GM23338 (cell line): ENCODE measurements at regions not wholly inside any gene's neighbourhood (a gene's known extent, or its start where the extent isn't known, plus 50 kb on each side); places are given as distances from the start of the nearest gene placed in this dataset.

Source experiments
- ATAC-seq: fragments of 200-7000 bp; cut with Tn5 transposase; 3 replicates; pipeline ENCODE4 v1.9.1; 2020
- DNase-seq: peaks from one replicate; pipeline ENCODE4 v3.0.0-alpha.2; 2015; ENCODE audit warnings: low spot score
- H2AFZ ChIP-seq: fragments of 200-600 bp; sonication (generic); 2 replicates; pipeline ENCODE4 v1.8.0; 2016; ENCODE audit warnings: antibody characterized with exemption, mild to moderate bottlenecking, moderate library complexity
- H3F3A ChIP-seq: fragments of 200-600 bp; sonication (generic); replicated peaks from 2 replicates; pipeline ENCODE4 v1.8.0; 2017; ENCODE audit warnings: antibody characterized with exemption, mixed run types, low read depth
- H3K27ac ChIP-seq: fragments of 200-600 bp; sonication (generic); 2 replicates; pipeline ENCODE4 v1.6.1; 2016; ENCODE audit warnings: low read depth
- H3K27me3 ChIP-seq: fragments of 200-600 bp; sonication (generic); 2 replicates; pipeline ENCODE4 v1.8.0; 2016; ENCODE audit warnings: mild to moderate bottlenecking, mixed run types, moderate library complexity; ENCODE audit not compliant: insufficient read depth
- H3K36me3 ChIP-seq: fragments of 200-600 bp; sonication (generic); 2 replicates; pipeline ENCODE4 v1.8.0; 2016; ENCODE audit warnings: mild to moderate bottlenecking; ENCODE audit not compliant: insufficient read depth
- H3K4me1 ChIP-seq: fragments of 200-600 bp; sonication (generic); 2 replicates; pipeline ENCODE4 v1.8.0; 2016; ENCODE audit warnings: mild to moderate bottlenecking, moderate library complexity; ENCODE audit not compliant: insufficient read depth
- H3K4me2 ChIP-seq: fragments of 200-600 bp; sonication (generic); 2 replicates; pipeline ENCODE4 v1.7.1; 2017; ENCODE audit warnings: mixed run types
- H3K4me3 ChIP-seq: fragments of 200-600 bp; sonication (generic); 2 replicates; pipeline ENCODE4 v1.6.1; 2016; ENCODE audit warnings: mixed run types
- H3K79me2 ChIP-seq: fragments of 200-600 bp; sonication (generic); replicated peaks from 2 replicates; pipeline ENCODE4 v1.8.0; 2017; ENCODE audit warnings: mild to moderate bottlenecking; ENCODE audit not compliant: insufficient read depth
- H3K9me2 ChIP-seq: fragments of 200-600 bp; sonication (generic); 2 replicates; pipeline ENCODE4 v1.8.0; 2017; ENCODE audit not compliant: insufficient read depth
- H4K20me1 ChIP-seq: fragments of 200-600 bp; sonication (generic); replicated peaks from 2 replicates; pipeline ENCODE4 v1.8.0; 2017; ENCODE audit warnings: mild to moderate bottlenecking; ENCODE audit not compliant: insufficient read depth
- H3K27ac Mint-ChIP-seq: 2 replicates; pipeline ENCODE4 v1.8.0; 2020; ENCODE audit warnings: inconsistent platforms, mild to moderate bottlenecking, moderate library complexity, mixed read lengths
- H3K27me3 Mint-ChIP-seq: 3 replicates; pipeline ENCODE4 v1.8.0; 2022; ENCODE audit warnings: low read depth, mild to moderate bottlenecking, moderate library complexity, mixed read lengths, inconsistent platforms; ENCODE audit not compliant: insufficient read depth, poor library complexity
- H3K36me3 Mint-ChIP-seq: 3 replicates; pipeline ENCODE4 v1.8.0; 2021; ENCODE audit warnings: low read depth, mild to moderate bottlenecking, inconsistent platforms, moderate library complexity, mixed read lengths
- H3K4me1 Mint-ChIP-seq: 3 replicates; pipeline ENCODE4 v1.8.0; 2020; ENCODE audit warnings: mild to moderate bottlenecking, inconsistent platforms, mixed read lengths
- H3K4me3 Mint-ChIP-seq: 3 replicates; pipeline ENCODE4 v1.8.0; 2021; ENCODE audit warnings: moderate library complexity, mild to moderate bottlenecking, inconsistent platforms, mixed read lengths
- H3K9me3 Mint-ChIP-seq: 3 replicates; pipeline ENCODE4 v1.8.0; 2020; ENCODE audit warnings: moderate library complexity, mild to moderate bottlenecking, inconsistent platforms, mixed read lengths
- CREB1 ChIP-seq: fragments of 250-450 bp; sonication (Bioruptor Pico); IDR thresholded peaks from 2 replicates; pipeline ENCODE4 v1.5.0; 2020; ENCODE audit warnings: low read depth, mild to moderate bottlenecking, moderate library complexity
- EZH2 ChIP-seq: fragments of 200-600 bp; sonication (generic); IDR thresholded peaks from one replicate; pipeline ENCODE4 v1.8.0; 2017; ENCODE audit warnings: antibody characterized with exemption, mild to moderate bottlenecking, low read depth; ENCODE audit not compliant: unreplicated experiment
- EZH2phosphoT487 ChIP-seq: fragments of 200-600 bp; sonication (generic); IDR thresholded peaks from one replicate; pipeline ENCODE4 v1.8.1; 2018; ENCODE audit warnings: antibody characterized with exemption; ENCODE audit not compliant: unreplicated experiment
- JUNB ChIP-seq: IDR thresholded peaks from one replicate; pipeline ENCODE4 v1.6.1; 2016; ENCODE audit warnings: antibody characterized with exemption; ENCODE audit not compliant: unreplicated experiment
- NANOG ChIP-seq: IDR thresholded peaks from 2 replicates; pipeline ENCODE4 v1.6.1; 2016; ENCODE audit warnings: antibody characterized with exemption, borderline replicate concordance
- POLR2AphosphoS5 ChIP-seq: IDR thresholded peaks from 2 replicates; pipeline ENCODE4 v1.6.1; 2016; ENCODE audit warnings: antibody characterized with exemption, low read depth
- STAT1 ChIP-seq: IDR thresholded peaks from one replicate; pipeline ENCODE4 v1.6.1; 2016; ENCODE audit warnings: antibody characterized with exemption; ENCODE audit not compliant: unreplicated experiment
- ZNF114 ChIP-seq: fragments of 250-450 bp; sonication (Bioruptor Pico); IDR thresholded peaks from 2 replicates; pipeline ENCODE4 v1.5.0; 2020; ENCODE audit warnings: mild to moderate bottlenecking, moderate library complexity
- ZNF331 ChIP-seq: fragments of 250-450 bp; sonication (Bioruptor Pico); IDR thresholded peaks from 2 replicates; pipeline ENCODE4 v1.5.0; 2020; ENCODE audit warnings: low read depth, mild to moderate bottlenecking, moderate library complexity
- TF ChIP-seq, protein P1 (sequence below): IDR thresholded peaks from 2 replicates; pipeline ENCODE4 v1.6.1; 2016; ENCODE audit warnings: antibody characterized with exemption
- TF ChIP-seq, protein P2 (sequence below): fragments of 250-450 bp; sonication (Bioruptor Pico); IDR thresholded peaks from 2 replicates; pipeline ENCODE4 v1.5.0; 2020; ENCODE audit warnings: mild to moderate bottlenecking, moderate library complexity
- TF ChIP-seq, protein P3 (sequence below), 2 experiments: fragments of 200-600 bp in 1 of 2; sonication (generic) in 1 of 2; conservative IDR thresholded peaks; 2 replicates each; pipeline versions ENCODE4 v1.5.1 to v1.6.1; 2016 to 2017; ENCODE audit warnings: antibody characterized with exemption in 2 of 2, low read depth in 2 of 2, mild to moderate bottlenecking in 2 of 2, moderate library complexity in 1 of 2

DNA sequence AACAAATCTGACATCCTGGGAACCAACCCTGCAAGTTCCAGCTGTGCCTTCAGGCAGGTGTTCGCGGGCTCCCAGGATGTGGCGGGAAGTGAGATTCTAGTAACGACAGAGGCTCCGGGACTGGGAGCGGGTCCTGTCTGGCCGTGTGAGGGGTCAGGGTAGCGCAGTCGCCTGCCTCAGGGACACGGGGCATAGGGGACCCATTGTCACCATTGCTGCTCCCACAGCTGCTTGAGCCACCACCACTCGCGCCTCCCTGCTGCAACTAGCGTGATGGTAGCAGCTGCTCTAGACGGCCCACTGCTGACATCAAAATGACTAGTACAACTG, 468.5 kb downstream of the CDH9 start (continued):
- no peak for TF ChIP-seq EZH2phosphoT487
- TF ChIP-seq, protein P1, sequence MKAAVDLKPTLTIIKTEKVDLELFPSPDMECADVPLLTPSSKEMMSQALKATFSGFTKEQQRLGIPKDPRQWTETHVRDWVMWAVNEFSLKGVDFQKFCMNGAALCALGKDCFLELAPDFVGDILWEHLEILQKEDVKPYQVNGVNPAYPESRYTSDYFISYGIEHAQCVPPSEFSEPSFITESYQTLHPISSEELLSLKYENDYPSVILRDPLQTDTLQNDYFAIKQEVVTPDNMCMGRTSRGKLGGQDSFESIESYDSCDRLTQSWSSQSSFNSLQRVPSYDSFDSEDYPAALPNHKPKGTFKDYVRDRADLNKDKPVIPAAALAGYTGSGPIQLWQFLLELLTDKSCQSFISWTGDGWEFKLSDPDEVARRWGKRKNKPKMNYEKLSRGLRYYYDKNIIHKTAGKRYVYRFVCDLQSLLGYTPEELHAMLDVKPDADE: no peak
- TF ChIP-seq STAT1: no peak
- TF ChIP-seq NANOG: no peak
- no peak for TF ChIP-seq ZNF114
- TF ChIP-seq ZNF331: no peak
- no peak for TF ChIP-seq CREB1 (CRISPR knock-in tag)

DNA sequence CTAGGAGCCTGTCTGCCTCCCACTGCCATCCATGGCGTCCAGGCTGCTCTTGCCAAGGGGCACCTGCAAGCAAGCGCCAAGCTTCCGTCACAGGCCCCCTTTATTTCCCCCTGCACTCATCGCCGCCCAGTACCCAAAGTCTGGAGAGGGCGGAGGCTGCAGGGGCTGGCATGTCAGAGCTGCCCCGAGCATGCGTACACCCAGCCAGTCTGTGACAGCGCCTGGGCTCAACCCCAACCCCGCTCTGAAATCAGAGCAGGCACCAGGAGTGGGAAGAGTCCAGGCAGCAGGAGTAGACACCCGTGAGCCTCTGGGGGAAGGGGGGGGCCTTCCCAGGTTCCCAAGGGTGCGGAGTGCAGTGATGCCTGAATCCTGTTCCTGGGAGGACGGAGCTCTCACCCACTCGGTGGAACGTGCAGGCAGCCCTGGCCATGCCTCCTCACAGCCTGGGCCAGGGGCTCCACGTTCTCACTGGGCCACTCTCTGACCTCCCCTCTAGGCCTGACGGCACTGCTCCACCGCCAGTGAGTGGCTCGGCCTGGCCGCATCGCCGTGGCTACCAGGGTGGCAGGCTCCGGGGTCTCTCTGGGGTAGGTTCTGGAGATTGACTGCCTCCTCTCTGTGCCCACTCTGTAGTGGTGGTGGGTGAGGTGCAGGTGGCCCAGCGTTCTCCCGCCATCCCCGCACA, 469.0 kb downstream of the CDH9 start:
- no peak overlapping the region for H3K4me2 ChIP-seq
- H2AFZ ChIP-seq: no peak overlapping the region
- H3K36me3 Mint-ChIP-seq: no peaks in the 10 kb centered on the region; the same call in 1 of the 3 replicates
- no peak for TF ChIP-seq ZNF114
- TF ChIP-seq NANOG: no peak
- TF ChIP-seq EZH2: no peak
- no peak for TF ChIP-seq STAT1
- TF ChIP-seq POLR2AphosphoS5: no peak
- TF ChIP-seq, protein P1: no peak
- no peak for TF ChIP-seq ZNF331
- no peak for TF ChIP-seq EZH2phosphoT487
- TF ChIP-seq, protein P2, sequence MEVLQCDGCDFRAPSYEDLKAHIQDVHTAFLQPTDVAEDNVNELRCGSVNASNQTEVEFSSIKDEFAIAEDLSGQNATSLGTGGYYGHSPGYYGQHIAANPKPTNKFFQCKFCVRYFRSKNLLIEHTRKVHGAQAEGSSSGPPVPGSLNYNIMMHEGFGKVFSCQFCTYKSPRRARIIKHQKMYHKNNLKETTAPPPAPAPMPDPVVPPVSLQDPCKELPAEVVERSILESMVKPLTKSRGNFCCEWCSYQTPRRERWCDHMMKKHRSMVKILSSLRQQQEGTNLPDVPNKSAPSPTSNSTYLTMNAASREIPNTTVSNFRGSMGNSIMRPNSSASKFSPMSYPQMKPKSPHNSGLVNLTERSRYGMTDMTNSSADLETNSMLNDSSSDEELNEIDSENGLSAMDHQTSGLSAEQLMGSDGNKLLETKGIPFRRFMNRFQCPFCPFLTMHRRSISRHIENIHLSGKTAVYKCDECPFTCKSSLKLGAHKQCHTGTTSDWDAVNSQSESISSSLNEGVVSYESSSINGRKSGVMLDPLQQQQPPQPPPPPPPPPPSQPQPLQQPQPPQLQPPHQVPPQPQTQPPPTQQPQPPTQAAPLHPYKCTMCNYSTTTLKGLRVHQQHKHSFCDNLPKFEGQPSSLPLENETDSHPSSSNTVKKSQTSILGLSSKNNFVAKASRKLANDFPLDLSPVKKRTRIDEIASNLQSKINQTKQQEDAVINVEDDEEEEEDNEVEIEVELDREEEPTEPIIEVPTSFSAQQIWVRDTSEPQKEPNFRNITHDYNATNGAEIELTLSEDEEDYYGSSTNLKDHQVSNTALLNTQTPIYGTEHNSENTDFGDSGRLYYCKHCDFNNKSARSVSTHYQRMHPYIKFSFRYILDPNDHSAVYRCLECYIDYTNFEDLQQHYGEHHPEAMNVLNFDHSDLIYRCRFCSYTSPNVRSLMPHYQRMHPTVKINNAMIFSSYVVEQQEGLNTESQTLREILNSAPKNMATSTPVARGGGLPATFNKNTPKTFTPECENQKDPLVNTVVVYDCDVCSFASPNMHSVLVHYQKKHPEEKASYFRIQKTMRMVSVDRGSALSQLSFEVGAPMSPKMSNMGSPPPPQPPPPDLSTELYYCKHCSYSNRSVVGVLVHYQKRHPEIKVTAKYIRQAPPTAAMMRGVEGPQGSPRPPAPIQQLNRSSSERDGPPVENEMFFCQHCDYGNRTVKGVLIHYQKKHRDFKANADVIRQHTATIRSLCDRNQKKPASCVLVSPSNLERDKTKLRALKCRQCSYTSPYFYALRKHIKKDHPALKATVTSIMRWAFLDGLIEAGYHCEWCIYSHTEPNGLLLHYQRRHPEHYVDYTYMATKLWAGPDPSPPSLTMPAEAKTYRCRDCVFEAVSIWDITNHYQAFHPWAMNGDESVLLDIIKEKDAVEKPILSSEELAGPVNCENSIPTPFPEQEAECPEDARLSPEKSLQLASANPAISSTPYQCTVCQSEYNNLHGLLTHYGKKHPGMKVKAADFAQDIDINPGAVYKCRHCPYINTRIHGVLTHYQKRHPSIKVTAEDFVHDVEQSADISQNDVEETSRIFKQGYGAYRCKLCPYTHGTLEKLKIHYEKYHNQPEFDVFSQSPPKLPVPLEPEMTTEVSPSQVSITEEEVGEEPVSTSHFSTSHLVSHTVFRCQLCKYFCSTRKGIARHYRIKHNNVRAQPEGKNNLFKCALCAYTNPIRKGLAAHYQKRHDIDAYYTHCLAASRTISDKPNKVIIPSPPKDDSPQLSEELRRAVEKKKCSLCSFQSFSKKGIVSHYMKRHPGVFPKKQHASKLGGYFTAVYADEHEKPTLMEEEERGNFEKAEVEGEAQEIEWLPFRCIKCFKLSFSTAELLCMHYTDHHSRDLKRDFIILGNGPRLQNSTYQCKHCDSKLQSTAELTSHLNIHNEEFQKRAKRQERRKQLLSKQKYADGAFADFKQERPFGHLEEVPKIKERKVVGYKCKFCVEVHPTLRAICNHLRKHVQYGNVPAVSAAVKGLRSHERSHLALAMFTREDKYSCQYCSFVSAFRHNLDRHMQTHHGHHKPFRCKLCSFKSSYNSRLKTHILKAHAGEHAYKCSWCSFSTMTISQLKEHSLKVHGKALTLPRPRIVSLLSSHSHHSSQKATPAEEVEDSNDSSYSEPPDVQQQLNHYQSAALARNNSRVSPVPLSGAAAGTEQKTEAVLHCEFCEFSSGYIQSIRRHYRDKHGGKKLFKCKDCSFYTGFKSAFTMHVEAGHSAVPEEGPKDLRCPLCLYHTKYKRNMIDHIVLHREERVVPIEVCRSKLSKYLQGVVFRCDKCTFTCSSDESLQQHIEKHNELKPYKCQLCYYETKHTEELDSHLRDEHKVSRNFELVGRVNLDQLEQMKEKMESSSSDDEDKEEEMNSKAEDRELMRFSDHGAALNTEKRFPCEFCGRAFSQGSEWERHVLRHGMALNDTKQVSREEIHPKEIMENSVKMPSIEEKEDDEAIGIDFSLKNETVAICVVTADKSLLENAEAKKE: no peak
- no peak for TF ChIP-seq JUNB
- TF ChIP-seq, protein P3, sequence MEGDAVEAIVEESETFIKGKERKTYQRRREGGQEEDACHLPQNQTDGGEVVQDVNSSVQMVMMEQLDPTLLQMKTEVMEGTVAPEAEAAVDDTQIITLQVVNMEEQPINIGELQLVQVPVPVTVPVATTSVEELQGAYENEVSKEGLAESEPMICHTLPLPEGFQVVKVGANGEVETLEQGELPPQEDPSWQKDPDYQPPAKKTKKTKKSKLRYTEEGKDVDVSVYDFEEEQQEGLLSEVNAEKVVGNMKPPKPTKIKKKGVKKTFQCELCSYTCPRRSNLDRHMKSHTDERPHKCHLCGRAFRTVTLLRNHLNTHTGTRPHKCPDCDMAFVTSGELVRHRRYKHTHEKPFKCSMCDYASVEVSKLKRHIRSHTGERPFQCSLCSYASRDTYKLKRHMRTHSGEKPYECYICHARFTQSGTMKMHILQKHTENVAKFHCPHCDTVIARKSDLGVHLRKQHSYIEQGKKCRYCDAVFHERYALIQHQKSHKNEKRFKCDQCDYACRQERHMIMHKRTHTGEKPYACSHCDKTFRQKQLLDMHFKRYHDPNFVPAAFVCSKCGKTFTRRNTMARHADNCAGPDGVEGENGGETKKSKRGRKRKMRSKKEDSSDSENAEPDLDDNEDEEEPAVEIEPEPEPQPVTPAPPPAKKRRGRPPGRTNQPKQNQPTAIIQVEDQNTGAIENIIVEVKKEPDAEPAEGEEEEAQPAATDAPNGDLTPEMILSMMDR (conservative IDR thresholded peaks at IDR 0.05; ENCODE audit: low read depth in 2 of 2): no peak
- no peak for TF ChIP-seq CREB1 (CRISPR knock-in tag)
- peak; percentile 29; the same call in 1 of the 3 replicates for ATAC-seq
- H3F3A ChIP-seq: no peaks in the 10 kb centered on the region
- H3K27me3 Mint-ChIP-seq: no peaks in the 10 kb centered on the region
- H3K4me3 Mint-ChIP-seq: no peak overlapping the region
- no peak overlapping the region for H3K4me3 ChIP-seq
- H3K4me1 ChIP-seq: 0 out of 2 replicates have a peak, but pooled peaks cover 4% of the 10 kb centered on the region
- no peak overlapping the region for H3K27ac ChIP-seq
- H3K4me1 Mint-ChIP-seq: peaks cover 5% of the 10 kb centered on the region; the same call in 2 of the 3 replicates
- no peak overlapping the region for H3K27ac Mint-ChIP-seq
- H3K9me3 Mint-ChIP-seq: peaks cover 9% of the 10 kb centered on the region; the same call in 2 of the 3 replicates
- no peaks in the 10 kb centered on the region for H3K79me2 ChIP-seq
- no peaks in the 10 kb centered on the region; the same call in 1 of the 2 replicates for H3K9me2 ChIP-seq
- no peaks in the 10 kb centered on the region for H3K36me3 ChIP-seq
- H3K27me3 ChIP-seq: no peaks in the 10 kb centered on the region
- DNase-seq: no peak
- no peaks in the 10 kb centered on the region for H4K20me1 ChIP-seq
